T-helper 2 cell (primary cell): ENCODE measurements at regions not wholly inside any gene's neighbourhood (a gene's known extent, or its start where the extent isn't known, plus 50 kb on each side); places are given as distances from the start of the nearest gene placed in this dataset.
"Not testable (repeated sequence)": the region's sequence is repeated elsewhere in the genome, so short reads cannot be mapped to it uniquely, and the experiment has no call there.

Experiments used
- DNase-seq, 5 experiments: peaks; one replicate each; pipeline versions ENCODE4 v3.0.0 to v3.0.0-alpha.2; 2012 to 2022

DNA sequence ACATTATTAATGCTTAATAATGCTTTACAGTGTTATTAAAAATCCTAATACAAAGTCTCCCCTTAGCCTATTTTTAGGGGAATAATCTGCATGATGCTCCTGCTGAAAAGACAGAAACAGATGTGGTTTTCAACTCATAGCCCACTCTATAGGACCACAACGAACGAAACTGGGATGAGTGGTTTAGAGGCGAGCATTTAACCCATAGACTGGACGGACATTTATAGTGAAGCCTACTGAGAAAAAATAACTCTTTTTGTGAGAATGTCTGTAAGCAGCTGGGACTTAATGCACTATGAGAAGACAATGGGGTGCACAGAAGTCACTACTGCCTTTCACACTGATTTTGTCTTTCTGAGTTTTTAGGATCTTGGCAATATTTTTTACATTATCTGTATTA is 1599.6 kb upstream of the B3GALT2 start:
- DNase-seq: no peak

DNA sequence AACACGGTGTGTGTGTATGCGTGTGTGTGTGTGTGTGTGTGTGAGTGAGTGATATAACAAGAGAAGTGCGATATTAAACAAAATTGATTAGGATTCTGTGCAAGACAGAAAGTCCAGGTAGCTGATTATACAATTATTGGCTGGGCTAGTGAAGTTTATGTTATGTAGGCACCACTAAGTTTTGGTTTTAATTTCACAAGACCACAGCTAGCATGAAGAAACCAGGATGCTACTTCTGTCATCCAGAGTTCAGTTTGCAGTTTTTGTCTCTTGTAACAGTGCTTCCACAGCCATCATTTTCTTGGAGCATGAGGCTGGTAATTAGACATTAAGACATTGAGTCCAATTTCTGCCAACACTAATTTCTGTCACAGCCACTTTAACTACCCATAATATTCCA is 1590.2 kb upstream of the B3GALT2 start:
- no peak for DNase-seq

DNA sequence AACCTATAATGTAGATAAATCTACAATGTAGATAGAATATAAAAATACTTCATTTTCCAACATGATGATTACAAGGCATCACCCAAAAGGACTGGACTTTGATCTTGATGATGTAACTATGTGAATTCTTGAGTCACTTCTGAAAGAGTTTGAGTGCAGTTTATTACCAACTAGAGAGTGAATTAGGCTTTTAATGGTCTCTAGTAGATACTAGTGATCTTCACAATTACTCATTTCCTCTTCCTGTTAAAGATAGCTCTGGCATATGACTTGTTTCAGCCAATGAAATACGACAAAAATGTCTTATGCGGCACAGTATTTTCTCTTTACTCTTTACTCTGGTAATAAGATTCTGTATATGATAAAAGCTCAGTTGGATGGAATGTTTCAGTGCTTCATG is 1588.1 kb upstream of the B3GALT2 start:
- DNase-seq: no peak

DNA sequence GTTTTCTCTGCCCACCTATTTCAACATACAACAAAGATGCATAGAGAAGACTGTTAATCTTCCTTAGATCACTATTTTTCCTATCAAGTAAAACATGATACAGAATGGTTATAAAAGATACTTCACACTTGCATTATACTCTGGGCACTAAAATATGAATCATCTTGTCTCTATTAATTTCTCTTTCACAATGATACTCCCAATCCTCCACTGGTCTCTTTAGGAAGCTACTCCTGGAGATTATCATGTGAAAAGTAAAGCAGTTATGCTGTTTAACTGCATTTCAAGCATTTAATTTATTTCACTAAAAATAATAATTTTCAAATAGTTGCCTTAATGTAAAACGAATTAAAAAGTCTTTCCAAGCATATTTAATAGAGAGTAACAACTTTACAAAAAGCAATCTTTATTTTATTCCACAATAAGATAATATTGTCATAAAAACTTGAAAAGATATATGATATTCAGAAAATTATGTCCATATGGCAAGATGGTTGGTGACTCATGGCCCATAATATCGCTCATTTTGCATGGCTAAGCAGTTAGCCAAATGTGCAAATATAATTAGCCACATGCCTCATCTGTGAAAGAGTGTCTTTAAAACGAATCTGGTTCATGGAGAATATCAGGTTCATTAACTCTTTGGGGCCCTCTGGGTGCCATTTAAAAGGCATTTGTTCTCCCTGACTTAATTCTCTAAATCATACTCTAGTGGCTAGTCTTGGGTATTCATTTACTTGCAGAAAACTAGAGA is 1569.0 kb upstream of the B3GALT2 start:
- DNase-seq: no peak

DNA sequence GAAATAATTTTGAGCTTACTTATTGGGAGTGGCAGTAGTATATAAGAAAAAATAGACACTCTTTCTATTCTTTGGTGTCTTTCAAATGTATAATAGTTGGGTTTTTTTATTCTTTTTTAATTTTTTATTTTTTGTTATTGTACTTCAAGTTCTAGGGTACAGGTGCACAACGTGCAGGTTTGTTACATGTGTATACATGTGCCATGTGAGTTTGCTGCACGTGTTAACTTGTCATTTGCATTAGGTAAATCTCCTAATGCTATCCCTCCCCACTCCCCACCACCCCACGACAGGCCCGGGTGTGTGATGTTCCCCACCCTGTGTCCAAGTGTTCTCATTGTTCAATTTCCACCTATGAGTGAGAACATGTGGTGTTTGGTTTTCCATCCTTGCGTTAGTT is 1552.4 kb upstream of the B3GALT2 start:
- not testable (repeated sequence) for DNase-seq

DNA sequence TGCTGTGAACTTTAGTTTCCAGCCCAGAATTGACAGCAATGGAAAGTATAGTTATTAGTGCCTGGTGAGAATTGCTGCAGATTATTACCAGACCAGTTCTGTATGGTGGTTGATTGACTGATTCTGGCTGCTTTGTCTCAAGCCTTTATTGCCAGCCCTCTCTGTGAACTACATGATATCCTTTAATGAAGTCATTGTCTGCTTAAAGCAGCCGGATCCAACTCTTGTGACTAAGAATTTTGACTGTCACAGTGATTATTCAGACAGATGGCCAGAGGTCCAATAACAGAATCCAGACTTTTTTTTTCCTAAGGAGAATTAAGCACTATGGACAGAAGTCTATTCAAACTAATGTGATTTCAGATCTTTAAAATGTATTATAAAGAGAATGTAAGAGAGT is 1548.6 kb upstream of the B3GALT2 start:
- DNase-seq: no peak

DNA sequence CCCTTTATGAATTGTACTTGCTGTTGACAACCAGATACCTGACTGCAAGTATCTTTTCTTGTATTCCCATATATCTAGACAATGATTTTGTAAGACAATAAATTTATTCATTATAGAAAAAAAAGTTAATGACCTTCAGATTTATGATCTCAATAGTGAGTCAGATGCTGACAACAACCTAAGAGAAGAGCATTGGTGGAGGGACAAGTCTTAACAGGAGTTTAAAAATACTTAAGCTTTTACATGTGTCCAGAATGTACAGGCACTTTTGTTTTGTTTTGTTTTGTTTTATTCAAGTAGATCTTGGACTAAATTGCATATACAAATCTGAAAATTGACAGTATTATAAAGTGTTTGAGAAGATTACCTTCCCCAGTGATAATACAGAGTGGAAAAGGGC is 1544.6 kb upstream of the B3GALT2 start:
- DNase-seq: no peak

DNA sequence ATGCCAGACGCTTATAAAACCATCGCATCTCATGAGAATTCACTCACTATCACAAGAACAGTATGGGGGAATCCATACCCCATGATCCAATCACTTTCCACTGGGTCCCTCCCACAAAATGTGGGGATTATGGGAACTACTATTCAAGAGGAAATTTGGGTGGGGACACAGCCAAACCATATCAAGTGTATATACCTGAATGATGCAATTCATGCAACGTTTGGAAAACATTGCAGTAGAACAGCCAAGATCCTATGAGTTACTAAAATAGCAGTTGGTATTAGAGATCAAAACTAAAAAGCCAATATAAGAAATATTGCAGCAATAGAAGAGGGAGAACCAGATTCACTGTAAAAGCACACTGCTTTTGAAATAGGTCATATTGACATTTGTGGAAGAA is 1543.9 kb upstream of the B3GALT2 start:
- DNase-seq: no peak

DNA sequence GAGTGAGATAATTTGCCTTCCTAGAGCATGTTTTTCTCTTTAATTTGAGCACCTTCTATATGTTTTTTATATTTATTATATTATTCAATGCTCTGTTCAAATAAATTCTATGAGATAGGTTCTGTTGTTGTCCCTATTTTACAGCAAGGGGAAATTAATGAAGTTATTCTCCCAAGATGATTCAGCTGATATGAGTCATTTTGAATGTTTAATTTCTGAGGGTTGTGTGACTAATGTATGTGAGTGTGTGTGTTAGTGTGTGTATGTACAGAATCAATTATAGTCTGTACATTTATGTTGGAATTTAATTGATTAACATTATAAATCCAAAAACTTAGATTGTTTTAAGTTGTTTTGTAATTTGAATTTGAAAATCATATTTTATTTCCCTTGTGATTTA is 1536.7 kb upstream of the B3GALT2 start:
- no peak for DNase-seq

DNA sequence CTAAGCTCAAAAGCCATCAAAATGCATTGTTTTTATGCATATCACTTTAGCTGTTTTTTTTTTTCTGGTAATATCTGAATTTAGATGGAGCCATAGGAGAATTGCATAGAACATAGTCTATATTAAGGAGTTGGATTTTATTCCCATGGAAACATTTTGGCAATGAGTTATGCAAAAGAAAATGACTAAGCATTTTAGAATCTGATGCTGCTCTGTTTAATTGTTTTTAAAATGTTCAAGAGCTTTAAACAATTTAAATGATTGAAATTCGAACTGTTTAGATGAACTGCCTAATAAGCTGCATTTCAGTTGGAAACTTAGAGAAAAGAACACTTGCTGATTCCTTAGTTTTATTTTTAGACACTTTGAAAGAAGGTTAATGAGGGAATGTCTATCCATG is 1531.5 kb upstream of the B3GALT2 start:
- no peak for DNase-seq

DNA sequence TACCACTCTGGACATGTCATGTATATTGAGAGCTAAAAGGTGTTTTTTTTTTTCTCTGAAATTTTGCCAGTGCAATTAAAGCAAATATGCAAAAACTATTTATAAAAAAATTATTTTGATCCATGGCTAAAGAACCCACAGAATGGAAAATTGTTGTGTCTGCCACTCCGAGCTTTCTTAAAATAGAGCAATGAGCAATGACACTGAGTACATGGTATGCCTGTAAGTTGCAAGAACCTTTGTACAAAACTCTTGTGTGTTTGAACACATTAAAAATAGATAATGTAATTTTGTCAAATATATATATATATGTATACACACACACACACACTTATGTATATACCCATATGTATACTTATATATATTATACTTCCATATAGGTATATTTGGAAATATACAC is 1530.9 kb upstream of the B3GALT2 start:
- no peak for DNase-seq

DNA sequence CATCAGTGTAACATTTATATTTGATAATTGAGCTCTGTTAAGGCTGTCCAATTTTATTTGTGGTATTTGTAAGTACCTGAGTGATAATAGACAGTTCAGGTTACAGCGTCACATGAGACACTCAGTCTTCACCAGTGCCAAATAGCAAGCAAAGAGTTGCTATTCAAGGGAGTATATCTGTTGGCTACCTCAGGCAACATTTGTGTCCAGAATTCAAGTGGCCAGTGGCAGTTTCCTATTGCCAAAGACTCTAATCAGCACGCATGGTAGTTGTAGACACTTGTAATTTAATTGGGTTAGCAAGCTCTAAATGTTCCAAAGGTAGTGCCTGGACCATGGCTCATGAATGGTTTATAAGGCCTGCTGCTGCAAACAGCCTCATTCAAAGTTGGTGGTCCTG is 1524.3 kb upstream of the B3GALT2 start:
- DNase-seq: no peak

DNA sequence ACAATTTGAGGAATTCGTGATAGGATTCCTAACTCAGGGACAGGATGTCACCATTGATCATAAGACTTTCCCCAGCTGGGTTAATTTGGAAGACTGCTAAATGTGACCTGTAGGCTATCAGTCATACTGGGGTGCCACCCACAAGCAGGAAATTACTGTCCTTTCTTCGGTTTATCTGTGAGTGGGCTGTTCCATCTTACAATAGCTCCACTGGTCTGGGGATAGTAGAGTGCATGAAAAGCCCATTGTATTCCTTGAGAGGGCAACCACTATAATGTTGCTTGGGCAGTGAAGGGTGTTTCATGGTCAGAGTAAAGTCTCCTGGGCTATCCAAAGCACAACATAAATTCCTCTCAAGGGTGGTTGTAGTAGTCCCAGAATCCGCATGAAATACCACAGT is 1523.0 kb upstream of the B3GALT2 start:
- no peak for DNase-seq

DNA sequence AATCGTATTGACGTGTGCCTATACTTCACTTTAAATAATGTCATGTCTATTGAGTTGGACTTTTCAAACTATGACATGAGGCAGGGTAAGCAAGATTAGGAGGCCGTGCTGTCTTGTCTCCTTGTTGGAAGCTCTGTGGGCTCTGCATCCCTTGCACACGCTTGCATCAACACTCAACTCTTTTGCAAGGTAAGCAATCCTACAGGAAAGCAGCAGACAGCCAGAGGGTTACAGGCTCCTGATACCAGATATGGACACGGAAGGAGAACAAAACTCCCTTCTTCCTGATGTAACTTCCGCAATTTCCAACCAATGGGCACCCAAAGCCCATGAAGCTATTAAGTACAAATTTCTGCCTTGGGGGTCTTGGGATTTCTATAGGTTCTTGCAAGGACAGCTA is 1520.7 kb upstream of the B3GALT2 start:
- DNase-seq: no peak

DNA sequence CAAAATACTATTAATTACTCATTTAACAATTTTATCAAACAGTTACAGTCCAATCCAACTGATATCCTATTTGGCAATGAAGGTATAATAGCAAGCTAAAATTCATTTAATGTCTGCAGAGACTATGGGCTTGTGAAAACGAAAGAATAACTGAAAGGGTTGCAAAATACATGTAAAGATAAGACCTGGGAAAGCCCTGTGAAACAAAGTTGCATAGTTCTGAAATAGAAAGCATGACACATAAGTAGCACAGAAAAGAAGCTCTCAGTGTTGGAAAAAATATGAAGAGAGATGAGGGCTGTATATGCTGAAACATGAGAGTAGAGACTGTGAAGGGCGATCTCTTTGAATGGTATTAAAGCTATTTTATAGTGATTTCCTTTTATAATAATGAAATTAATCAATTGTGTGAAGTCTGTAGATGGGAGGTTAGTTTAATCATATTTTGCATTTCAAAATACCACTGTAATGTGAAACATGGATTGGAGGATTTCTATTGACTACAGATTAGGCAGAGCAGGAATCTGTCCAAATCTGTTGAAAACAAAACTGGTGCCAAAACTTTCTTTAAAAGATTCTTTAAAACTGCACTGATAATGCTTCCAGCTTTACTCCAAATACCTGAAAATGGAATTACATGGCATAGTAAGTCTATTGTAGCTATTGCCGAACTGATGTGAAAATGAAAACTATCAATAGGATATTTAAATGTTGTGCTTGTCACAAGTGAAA is 1518.9 kb upstream of the B3GALT2 start:
- DNase-seq: no peak

DNA sequence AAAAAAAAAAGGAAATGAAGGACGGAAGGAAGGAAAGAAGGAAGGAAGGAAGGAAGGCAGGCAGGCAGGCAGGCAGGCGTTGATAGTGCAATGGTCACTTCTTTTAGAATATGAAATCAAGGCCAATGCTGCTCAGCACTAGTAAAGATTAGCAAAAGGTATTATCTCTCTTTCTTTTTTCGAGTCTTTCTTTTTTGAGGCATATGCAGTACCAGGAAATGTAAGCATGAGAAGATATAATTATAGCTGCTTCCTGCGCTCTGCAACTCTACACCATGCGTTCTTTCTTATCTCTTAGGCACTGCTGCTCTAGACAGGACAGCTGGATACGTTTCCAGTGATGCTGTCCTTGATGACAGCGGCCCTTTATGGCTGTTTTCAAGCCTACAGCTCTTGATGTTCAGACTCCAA is 1512.5 kb upstream of the B3GALT2 start:
- no peak for DNase-seq

DNA sequence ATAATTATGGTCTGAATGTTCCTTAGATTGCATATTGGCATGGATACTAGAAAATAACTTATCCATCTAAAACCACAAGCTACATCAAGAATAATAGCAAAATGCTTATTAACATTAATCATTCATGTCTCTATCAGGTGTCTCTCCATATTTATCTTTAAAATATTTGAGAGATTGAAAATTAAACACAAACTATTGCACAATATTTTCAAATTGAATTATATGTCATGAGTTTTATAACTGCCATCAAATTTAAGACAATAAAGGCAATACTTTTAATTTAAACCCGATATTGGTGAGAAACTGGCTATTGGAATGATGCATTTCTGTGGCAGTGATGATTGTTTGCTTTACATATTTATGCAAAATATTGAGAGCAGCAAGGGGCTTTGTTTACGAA is 1506.8 kb upstream of the B3GALT2 start:
- no peak for DNase-seq

DNA sequence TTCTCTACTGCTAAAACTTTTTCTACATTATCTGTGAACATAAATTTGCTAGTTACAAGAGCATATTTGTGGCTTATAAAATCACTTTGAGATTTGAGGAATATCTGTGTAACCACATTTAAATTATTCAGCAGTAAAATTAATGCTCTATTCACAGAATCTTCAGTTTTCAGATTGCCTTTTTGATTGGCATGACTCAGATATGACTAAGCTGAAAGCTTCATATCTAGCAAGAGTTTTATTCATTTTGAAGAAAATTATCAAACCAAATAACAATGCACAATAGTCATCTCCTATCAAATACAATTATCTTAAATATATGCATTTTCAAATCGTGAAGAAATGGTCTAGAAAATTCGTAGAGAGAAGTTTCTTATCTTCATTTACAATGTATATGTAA is 1498.2 kb upstream of the B3GALT2 start:
- DNase-seq: no peak

DNA sequence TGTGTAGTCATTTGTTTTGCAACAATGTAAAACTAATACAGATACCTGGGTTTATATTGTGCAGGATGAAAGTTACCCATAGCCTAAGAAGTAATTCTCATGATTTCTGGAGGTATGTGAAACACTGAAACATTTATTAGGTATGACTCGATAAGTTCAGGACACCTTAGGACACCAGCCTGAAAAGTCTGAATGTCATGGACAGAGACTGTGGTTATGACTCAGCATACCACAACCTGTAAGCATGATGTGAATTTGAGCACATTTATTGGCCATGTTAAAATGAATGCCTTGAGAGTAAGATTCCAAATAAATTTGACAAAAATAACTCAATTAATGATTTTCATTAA is 1471.7 kb upstream of the B3GALT2 start:
- peak in 1 of 5 experiments; percentile 20 for DNase-seq

DNA sequence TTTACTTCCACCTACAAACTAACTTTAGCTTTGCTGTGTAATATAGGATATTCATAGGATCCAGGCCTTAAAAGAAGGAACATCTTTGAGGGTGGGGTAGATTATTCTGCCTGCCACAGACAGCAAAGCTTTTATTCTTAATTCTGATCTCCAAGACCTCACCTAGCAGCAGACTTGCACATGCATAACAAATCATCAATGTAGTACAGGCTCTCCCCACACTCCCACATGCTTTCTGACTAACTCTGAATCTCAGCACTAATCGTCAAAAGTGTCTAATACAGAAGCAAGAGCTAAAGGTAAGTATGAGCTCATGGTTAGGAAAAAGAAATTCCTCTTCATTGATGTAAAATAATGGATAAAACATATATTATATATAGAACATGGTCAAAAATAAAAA is 1468.5 kb upstream of the B3GALT2 start:
- DNase-seq: no peak

DNA sequence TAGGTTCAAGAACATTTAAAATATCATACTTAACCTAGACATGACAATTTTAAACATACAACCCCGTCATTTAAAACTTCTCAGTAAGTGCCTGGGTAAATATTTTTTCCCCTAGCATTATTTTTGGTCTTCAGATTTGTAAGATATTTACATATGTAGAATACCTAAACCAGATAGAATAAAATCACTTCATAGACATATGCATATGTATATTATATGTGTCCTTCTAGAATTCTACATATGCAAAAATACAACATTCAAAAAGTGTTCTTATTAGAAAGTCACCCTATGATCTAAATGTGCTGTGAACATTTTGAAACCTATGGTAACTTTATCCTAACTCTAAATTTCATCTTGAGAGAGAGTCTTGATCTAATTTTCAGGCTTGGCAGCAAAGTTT is 1467.0 kb upstream of the B3GALT2 start:
- no peak for DNase-seq

DNA sequence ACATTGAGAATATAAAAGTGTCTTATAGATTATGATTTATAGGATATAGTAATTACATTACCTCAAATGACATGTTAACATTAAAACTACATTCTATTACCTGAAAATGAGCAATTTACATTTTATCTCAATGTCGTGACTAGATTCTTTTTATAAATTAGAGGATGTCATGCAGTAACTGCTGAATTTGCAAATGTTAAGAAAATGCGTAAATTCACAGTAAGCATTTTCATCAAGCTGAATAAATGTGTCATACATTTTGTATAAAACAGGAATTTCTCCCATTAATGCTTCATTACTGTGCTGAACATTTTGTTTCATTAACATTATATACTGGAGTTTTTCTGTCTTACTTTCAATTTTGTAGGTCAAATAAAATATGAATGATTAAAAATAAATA is 1460.7 kb upstream of the B3GALT2 start:
- no peak for DNase-seq

DNA sequence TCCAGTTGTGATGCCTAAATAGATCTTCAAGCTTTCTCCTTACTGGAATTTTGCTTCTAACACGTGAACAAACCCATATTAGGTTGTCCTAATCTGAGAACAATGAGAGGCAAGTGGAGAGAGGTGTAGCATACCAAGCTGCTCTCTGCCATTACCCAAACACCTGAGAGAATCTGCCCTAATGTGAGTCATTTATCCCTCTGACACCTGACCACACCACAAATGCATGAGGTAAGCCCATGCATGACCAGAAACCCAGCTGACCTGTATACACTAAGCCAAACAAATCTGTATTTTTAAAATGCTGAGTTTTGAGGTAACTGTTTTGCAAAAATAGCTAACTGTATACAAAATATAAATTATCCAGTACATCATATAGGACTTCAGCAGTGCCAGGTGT is 1458.1 kb upstream of the B3GALT2 start:
- DNase-seq: no peak

DNA sequence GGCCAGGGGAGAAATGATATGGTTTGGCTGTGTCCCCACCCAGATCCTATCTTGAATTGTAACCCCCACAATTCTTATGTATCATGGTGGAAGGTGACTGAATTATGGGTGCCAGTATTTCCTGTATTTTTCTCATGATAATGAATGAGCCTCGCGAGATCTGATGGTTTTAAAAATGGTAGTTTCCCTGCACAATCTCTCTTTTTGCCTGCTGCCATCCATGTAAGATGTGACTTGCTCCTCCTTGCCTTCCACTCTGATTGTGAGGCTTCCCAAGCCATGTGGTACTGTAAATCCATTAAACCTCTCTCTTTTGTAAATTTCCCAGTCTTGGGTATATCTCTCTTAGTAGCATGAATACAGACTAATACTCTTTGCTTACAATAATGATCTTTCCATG is 1453.9 kb upstream of the B3GALT2 start:
- DNase-seq: no peak

DNA sequence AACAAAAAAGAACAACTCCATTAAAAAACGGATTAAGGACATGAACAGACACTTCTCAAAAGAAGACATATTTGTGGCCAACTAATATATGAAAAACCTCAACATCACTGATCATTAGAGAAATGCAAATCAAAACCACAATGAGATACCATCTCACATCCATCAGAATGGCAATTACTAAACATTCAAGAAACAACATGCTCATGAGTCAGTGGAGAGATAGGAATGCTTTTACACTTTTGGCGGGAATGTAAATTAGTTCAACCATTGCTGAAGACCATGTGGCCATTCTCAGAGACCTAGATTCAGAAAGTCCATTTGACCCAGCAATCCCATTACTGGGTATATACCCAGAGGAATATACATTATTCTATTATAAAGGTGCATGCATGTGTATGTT is 1442.6 kb upstream of the B3GALT2 start:
- DNase-seq: no peak
